COLO668 (cell line): ENCODE measurements at regions not wholly inside any gene's neighbourhood (a gene's known extent, or its start where the extent isn't known, plus 50 kb on each side); places are given as distances from the start of the nearest gene placed in this dataset.
"Not testable (repeated sequence)": the region's sequence is repeated elsewhere in the genome, so short reads cannot be mapped to it uniquely, and the experiment has no call there.

Source experiments
- DNase-seq: peaks from one replicate; lab custom pipeline; 2025; ENCODE audit not compliant: unreplicated experiment; lab: John Stamatoyannopoulos, UW

GRCh38 chr12:19665121-19665900, 226.0 kb downstream of the AEBP2 start:
- DNase-seq = no peak

GRCh38 chr12:19666070-19666469, 226.8 kb downstream of the AEBP2 start:
- no peak for DNase-seq

- DNase-seq = no peak
Measured at GRCh38 chr12:19669793-19670192, 230.5 kb downstream of the AEBP2 start.

DNA sequence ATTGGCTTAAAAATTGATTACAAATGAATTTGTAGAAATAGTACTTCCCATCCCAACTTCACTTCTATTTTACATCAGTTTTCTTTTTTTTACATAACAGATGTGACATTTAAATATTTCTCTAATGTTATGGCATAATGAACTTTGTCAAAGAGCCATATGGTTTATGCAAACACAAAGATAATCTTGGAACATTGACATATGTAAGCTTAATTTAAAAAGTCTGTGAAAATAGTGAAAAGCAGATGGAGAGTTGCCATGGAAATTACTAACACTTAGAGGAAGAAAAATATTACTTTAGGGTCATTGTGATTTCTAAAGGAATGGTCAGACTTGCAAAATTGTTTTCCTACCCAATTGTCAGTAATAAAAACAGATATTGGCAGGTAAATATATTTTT, 232.4 kb downstream of the AEBP2 start:
- DNase-seq = no peak

DNA sequence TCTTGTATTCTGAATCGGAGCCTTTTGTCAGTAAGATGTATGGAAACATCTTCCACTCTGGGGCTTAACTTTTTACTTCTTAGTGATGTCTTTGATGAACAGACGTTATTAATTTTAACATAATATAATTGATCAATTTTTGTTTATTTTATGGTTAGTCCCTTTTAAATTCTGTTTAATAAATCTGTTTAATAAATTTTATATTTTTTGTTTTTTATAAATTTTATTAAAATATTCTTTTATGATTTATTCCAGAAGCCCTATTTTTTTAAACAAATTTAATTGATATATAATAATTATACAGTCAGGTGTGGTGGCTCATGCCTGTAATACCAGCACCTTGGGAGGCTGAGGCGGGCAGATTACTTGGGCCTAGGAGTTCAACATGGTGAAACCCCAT, 235.1 kb downstream of the AEBP2 start:
- DNase-seq = no peak

DNA sequence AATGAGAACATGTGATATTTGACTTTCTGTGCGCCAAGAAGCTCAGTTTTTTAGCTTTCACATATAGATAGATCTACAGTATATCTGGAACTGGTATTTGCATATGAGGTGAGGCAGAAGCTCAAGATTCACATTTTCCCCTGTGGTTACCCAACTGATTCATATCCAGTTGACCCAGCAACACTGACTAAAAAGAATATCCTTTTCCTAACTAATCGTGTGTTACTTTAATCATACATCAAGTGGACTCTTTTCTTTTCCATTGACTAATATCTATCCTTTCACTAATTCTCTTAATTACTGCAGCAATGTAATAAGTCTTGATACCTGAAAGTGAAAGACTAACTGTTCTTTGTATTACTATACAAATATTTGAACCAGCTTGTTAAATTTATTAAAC, 236.1 kb downstream of the AEBP2 start:
- no peak for DNase-seq

DNA sequence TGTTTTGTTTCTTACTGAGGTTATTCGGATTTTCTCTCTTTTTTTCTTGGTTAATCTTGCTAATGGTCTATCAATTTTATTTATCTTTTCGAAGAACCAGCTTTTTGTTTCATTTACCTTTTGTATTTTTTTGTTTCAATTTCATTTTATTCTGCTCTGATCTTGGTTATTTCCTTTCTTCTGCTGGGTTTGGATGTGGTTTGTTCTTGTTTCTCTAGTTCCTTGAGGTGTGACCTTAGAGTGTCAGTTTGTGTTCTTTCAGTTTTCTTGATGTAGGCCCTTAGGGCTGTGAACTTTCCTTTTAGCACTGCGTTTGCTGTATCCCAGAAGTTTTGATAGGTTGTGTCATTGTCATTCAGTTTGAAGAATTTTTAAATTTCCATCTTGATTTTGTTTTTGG, 239.2 kb downstream of the AEBP2 start:
- DNase-seq = not testable (repeated sequence)

- no peak for DNase-seq
Measured at GRCh38 chr12:19681007-19681406, 241.7 kb downstream of the AEBP2 start.

DNA sequence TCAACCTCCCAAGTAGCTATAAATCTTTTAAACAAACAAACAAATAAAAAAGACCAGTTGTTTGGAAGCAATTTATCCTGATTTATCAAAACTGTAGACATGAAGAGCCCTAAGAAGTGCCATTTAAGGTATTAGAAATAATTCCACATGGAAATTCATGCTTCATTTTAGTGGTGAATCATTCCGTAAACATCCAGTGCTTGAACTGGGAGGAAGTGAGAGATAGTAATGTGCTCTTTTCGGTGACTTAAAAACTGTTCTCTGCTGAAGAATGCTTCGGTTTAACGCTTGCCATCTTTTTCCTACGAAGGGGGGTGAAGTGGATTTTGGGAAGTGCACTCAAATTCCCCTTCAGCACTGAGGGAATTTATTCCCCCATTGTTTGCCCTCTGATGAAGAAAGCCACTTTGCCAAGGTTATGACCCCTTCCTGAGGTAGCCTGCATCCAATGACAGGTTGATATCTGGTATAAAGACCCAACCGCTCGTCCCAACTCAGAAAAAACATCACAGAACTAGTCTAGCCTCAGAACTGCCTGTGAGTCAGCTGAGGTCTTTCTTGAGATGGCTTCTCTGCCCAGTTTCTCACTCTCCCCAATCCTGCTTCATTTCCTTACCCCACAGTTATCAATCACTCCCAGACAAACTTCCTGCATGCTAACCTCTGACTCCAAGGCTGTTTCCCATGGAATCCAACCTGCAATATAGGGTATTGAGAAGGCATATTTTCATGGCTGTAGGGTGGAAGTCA, 244.1 kb downstream of the AEBP2 start:
- no peak for DNase-seq

DNA sequence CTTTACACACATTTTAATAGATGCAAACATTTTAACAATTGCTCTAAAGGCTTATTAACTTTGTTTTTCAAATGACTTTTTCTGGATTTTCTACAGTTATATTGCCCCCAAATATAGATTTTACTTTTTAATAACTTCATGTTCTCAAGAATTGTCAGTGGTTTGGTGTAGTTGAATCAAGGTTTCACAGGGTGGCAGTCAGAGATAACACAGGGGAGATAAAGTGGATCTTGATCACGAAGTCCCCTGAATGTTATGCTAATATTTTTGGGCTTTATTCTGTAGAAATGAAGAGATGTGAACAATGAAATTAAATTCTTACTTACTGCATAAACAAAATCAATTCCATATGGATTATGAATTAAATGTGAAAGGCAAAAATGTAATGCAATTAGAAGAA, 248.1 kb downstream of the AEBP2 start:
- DNase-seq = no peak

- no peak for DNase-seq
Measured at GRCh38 chr12:19688532-19688931, 249.2 kb downstream of the AEBP2 start.

GRCh38 chr12:19689226-19689625, 249.9 kb downstream of the AEBP2 start:
- DNase-seq = no peak

DNA sequence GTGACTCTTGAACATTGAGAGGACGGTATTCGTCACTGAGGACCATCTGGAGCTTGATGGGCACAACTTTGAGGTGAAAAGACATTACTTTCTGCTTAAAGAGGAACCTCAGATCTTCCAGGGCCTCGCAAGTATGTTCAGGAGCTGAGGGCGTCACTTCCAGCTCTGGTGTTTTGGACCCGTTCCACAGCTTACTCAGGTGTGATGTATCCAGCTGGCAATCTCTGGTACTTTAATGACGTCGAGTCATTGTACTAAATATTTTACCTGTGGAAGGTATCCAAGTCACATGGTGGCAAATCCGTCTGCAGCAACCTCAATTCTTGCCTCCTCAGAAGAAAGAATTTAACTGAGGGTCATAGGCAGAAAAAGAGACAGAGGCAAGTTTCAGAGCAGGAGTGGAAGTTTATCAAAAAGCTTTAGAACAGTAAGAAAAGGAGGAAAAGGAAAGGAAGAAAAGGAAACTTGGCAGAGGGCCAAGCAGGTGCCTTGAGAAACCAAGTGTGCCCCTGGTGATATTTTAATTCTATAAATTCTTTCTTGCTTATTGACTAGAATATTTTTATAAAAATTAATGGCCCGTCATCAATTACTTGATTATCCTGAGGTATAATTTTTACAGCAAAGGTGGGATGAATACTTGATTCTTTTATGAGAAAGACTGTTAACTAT, 250.6 kb downstream of the AEBP2 start:
- DNase-seq = peak; percentile 0

DNA sequence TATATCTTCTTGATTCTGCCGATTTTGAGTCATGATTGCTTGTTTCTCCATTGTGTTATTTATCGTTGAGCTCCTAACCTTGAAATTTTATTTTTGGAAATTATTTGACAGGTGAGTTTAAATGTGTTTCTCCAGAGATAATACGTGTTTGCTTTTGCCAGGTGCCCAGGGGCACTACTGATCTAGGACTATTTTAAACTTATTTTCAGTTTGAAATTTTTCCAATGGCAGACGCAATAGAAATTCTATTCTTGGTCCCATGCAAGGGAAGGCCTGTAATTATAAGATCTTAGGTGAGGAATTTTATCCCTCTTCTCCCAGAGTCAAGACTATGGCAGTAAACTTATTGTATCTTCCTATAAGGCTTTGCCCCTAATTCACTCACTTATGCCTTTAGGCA, 252.8 kb downstream of the AEBP2 start:
- no peak for DNase-seq

- DNase-seq = no peak
Measured at GRCh38 chr12:19692566-19692965, 253.3 kb downstream of the AEBP2 start.

- DNase-seq = no peak
Measured at GRCh38 chr12:19694627-19695026, 255.3 kb downstream of the AEBP2 start.

GRCh38 chr12:19695244-19696098, 256.2 kb downstream of the AEBP2 start:
- no peak for DNase-seq

DNA sequence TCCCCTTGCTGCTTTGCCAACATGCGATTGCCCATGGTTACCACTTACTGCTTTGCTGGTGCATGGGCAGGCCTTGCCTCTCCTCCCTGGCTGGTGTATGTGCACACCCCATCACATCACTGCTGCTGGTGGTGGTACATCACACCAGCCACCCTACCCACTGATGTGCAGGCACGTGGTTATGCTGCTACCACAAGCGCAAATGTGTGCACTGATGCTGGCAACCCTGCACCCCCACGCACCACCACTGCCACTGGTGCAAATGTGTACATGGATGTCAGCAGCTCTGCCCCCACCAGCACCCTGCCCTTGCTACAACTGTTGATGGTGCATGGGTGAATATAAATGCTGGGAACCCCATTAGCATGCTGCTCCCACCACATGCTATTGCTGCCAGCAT, 261.7 kb downstream of the AEBP2 start:
- DNase-seq = no peak

- no peak for DNase-seq
Measured at GRCh38 chr12:19704966-19705365, 265.7 kb downstream of the AEBP2 start.

GRCh38 chr12:19706936-19707335, 267.6 kb downstream of the AEBP2 start:
- no peak for DNase-seq

- no peak for DNase-seq
Measured at GRCh38 chr12:19707948-19708409, 268.7 kb downstream of the AEBP2 start.
